Hindlimb muscle (tissue), 1 donor: ENCODE measurements at regions not wholly inside any gene's neighbourhood (a gene's known extent, or its start where the extent isn't known, plus 50 kb on each side); places are given as distances from the start of the nearest gene placed in this dataset.

Experiments used
- DNase-seq: peaks from one replicate; pipeline ENCODE4 v3.0.0-alpha.2; 2013

DNA sequence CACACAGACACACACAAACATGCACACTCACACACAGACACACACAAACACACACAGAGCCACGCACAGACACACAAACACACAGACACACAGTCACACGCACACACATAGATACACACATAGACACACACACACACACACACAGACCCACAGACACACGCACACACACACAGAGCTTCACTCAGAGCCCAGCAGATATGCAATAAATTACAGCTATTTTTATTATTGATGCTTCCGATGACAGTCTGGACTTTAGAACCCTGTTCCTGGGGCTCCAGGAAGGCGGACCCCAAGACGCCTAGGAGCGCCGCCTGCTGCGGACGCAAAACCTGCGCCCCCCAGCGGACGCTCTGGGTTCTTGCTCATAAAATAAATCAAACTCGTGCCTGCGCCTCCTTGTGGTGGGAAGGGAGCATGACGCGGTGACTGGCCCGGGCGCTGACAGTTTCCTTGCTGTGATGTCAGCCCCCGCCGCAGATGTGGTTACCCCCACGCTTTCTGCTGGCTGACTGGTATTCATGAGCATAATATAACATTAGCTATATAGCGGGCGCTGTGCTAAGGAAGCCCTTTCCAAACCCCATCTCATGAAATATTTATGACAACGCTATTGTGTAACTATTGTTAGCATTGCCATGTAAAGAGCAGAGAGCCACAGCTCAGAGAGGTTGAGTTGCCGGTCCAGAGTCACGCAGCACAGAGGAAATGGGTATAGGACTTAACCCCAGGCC, 64.4 kb upstream of the TM9SF2 start:
- DNase-seq = peak; percentile 80

GRCh38 chr13:99439048-99439447, 62.2 kb upstream of the TM9SF2 start:
- no peak for DNase-seq

DNA sequence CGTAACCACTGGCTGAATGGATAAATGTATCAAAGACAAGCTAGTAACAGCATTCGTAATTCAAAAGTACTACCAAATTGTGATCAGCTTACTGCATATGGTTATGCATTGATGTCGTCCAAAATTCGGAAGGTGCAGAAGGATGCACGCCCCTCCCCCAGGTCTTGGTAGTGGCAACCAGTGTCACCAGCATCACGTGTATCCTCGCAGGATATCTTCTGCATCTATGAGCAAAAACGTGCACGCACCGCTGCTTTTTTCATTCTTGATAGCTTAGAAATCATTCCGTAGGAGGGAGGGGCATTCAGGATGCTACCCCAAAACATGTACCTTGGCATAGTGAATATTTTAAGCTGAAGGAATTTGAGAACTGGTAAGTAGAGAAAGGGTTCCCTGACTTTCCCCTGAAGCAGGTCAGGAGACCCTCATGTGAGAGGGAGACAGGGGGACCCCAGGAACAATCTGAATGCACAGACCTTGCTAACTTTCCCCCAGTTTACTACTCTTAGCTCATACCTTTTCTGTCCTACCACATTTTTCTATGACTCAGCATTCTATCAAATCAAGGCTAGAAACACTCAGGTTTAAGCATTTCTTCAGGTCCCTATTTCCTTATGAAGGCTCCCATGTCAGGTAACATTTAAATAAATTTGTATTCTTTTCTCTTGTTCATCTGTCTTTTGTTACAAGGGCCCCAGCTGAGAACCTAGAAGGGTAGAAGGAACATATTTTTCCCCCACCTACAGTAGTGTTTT, 61.2 kb upstream of the TM9SF2 start:
- DNase-seq = no peak

GRCh38 chr13:99442273-99442895, 58.9 kb upstream of the TM9SF2 start:
- DNase-seq = no peak

GRCh38 chr13:99446242-99446641, 55.0 kb upstream of the TM9SF2 start:
- no peak for DNase-seq

DNA sequence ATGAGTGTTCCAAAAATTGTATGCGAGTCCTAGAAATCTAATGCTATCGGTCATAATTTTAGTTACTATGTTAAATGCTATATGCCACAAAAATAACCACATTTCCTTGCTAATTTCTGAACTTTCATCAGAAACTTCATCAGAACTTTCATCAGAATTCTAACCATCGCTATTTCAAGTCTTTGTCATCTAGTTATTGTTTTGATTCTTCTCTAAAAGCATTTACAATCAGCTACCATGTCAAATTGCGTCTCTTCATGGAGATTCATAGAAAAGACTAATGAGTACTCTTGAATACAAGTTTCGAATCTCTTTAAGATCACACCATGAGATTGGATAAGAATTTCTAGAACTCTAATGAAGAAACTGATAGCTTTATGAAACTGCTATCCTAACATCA, 52.7 kb upstream of the TM9SF2 start:
- no peak for DNase-seq

DNA sequence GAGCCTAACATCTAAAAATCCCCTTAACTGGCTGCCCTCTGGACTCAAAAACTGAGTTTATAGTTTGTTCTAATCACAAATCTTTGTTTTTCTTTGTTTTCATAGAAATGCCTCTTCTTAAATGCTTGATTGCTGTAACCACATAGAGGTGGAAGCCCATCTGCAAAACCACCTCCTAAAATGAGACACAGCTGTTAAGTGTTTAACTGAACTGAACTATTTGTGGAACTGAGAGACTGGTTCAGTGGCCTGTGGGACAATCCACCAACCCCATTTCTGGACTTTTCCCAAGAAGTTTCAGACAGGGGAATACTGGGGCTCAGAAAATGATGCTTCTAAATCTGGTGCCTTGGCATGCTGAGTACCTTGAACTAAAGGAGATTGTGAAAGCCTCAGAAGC, 50.9 kb upstream of the TM9SF2 start:
- DNase-seq = no peak
